Hematopoietic multipotent progenitor cell treated with erythropoietin and hydrocortisone succinate and interleukin-3 and kit ligand, for 15 days (in vitro differentiated cells): ENCODE measurements at regions not wholly inside any gene's neighbourhood (a gene's known extent, or its start where the extent isn't known, plus 50 kb on each side); places are given as distances from the start of the nearest gene placed in this dataset.
"Not testable (repeated sequence)": the region's sequence is repeated elsewhere in the genome, so short reads cannot be mapped to it uniquely, and the experiment has no call there.

ENCODE experiments used
- DNase-seq: peaks from one replicate; pipeline ENCODE4 v3.0.0-alpha.2; 2015; ENCODE audit warnings: low spot score

GRCh38 chr16:60271781-60272180 lies 1537.7 kb upstream of the GOT2 start:
- DNase-seq = no peak

GRCh38 chr16:60271025-60271771 lies 1537.1 kb upstream of the GOT2 start:
- DNase-seq = no peak

DNA sequence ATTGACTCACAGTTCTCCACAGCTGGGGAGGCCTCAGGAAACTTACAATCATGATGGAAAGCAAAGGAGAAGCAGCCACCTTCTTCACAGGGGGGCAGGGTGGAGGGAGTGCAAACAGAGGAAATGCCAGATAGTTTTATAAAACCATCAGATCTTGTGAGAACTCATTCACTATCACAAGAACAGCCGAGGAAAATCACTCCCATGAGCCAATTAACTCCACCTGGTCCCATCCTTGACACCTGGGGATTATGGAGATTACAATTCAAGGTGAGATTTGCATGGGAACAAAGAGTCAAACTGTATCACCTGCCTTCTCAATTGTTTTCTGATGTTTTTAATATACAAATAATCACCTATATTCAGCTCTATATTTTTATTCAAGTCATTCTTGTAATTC lies 1527.3 kb upstream of the GOT2 start:
- no peak for DNase-seq

DNA sequence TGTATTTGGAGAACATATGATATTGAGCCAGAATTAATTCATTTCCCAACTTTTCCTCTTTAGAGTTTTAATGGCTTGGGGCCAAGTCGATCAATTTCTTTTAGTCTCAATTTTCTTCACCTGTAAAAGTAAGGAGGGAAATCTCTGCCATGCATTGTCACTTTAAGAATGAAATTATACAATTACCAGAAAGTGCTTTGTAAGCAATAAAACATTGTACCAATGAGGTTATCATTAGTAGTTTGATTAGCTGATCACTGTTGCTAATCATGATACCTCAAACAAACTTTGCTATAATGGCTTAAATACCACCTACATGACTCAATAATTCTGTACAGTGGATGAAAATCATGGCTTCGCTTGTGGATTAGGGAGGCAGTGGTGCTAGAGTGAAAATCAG lies 1525.8 kb upstream of the GOT2 start:
- no peak for DNase-seq

- DNase-seq = no peak
Observed at GRCh38 chr16:60246086-60246485, 1512.0 kb upstream of the GOT2 start.

- DNase-seq = no peak
Observed at GRCh38 chr16:60241671-60242070, 1507.6 kb upstream of the GOT2 start.

- no peak for DNase-seq
Observed at GRCh38 chr16:60230666-60231065, 1496.5 kb upstream of the GOT2 start.

DNA sequence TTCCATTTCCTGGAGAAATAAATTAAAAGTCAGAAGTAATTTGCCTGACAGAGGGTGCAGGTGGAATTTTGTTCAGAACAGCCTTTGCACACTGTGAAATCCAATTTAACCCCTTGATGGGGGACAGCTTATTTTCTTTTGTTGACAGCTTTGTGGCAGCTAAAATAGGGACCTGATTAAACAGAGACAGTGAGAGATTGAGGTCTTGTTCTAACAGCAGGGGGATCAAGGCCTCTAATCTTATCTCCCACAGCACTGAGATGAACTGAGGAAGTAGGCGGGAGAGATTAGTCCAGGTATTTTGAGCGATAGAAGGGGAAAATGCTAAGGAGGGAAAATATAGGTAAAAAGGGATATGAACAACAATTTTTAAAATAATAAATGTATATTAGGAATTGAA lies 1491.4 kb upstream of the GOT2 start:
- DNase-seq = no peak

- DNase-seq = no peak
Observed at GRCh38 chr16:60217787-60218186, 1483.7 kb upstream of the GOT2 start.

DNA sequence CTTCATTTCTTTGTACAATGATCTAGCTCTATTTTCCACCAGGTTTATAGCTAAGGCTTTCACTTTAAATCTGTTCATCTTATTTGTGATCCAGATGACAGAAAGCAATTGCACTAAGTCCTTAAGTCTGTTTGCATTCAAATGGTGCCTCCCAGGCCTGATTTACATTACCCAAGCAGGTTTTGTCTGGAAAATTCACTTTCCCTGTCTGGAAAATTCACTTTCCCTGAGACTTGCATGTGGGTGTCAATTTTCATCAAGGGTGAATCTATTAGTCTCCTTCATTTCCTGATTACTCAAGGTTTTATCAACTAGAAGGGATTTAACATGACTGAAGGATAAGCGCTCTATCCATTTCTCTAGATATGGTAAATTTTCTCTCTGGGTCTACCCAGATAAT lies 1480.2 kb upstream of the GOT2 start:
- no peak for DNase-seq

DNA sequence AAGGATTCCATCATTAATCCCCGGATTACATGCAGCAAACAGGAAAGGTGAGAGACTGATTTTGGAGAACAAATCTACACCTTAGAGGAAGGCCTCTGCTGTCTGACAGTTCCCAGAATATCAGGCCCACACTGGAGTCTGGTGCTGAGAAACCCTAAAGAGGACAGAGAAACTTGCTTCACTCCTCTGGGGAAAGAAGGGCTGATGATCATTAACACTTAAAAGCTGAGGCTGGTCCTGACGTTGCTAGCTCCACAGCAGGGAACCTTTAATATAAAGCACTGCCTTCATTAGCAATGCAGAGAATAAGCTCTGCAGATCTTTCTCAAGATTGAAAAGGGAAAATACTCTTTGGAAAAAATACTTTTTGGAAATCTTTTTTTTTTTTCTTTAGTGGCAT lies 1472.4 kb upstream of the GOT2 start:
- no peak for DNase-seq

DNA sequence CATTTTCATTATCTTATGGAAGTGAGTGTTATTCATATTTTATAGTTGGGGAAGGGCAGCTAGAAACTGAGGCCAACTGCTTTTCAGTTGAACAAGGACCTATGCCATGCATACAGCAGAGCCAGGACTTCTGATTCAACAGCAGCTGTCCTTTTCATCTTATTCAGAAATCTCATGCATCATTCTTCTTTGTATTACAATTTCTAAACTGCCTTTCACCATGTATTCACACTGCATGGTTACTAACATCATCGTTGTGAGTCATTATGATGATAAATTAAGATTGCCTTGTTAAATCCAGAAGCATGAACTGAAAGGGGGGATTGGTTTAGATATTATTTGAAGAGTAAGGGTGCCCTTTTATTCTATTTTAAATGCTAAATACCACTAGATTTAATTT lies 1470.1 kb upstream of the GOT2 start:
- DNase-seq = no peak

GRCh38 chr16:60203525-60204124 lies 1469.5 kb upstream of the GOT2 start:
- no peak for DNase-seq

GRCh38 chr16:60200729-60201128 lies 1466.6 kb upstream of the GOT2 start:
- DNase-seq = not testable (repeated sequence)

DNA sequence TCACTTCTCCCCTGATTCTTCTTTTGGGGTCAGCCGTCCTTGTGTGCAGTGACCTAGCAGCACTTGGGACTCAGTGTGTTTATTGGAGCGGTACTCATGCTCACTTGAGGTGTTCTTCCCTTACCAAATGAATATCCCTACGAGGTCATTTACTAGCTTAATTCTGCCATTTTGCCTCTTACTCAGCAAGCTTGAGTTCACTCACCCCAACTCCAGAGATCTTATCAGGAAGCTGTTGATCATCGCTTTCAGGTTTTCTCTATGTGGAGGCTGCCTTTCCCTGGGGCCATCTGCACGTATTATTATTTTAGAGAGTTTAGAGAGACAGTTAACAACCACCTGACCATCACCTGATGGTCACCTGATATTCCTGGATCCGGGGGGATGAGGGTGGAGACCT lies 1466.0 kb upstream of the GOT2 start:
- no peak for DNase-seq

- DNase-seq = no peak
Observed at GRCh38 chr16:60199150-60199549, 1465.0 kb upstream of the GOT2 start.

GRCh38 chr16:60181536-60181935 lies 1447.4 kb upstream of the GOT2 start:
- DNase-seq = no peak

GRCh38 chr16:60180609-60181008 lies 1446.5 kb upstream of the GOT2 start:
- DNase-seq = no peak

DNA sequence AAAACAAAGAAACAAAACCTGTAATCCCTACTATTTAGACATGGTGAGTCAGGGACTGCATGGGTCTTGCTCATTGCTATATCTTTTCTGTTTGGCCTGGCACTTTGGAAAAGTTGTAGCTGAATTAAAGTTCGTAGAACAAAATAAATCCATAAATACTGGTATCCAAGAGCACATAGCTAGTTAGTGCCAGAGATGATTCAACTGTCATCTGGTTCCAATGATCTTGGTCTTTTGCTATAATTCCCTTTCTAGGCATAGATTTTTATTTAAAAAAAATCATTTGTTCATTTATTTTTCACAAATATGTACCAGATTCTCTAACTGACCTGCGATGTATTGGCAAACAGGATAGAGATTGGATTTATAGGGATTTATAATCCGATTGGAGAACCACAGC lies 1436.1 kb upstream of the GOT2 start:
- no peak for DNase-seq

- no peak for DNase-seq
Observed at GRCh38 chr16:60166111-60166510, 1432.0 kb upstream of the GOT2 start.

- no peak for DNase-seq
Observed at GRCh38 chr16:60151987-60152386, 1417.9 kb upstream of the GOT2 start.

DNA sequence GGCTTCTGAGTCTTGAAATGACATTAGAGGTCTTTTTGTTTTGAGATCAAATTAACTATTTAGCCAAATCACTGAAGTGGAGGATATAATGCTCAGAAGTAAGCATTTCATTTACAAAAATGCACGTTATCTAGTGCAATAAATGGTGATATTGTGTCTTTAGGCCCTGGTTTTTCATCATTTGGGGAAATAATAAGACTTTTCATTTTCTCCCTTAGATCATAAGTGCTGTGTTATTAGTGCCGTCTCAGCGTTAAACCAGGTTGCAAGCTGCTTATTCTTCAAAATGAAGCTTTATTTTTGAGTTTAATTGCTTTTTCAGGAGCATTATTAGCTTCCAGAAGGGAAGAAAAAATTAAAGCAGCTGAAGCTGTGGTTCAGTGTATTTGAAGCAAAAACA lies 1416.8 kb upstream of the GOT2 start:
- no peak for DNase-seq

- DNase-seq = no peak
Observed at GRCh38 chr16:60143348-60143705, 1409.2 kb upstream of the GOT2 start.
